GM18867 (cell line): ENCODE measurements at regions not wholly inside any gene's neighbourhood (a gene's known extent, or its start where the extent isn't known, plus 50 kb on each side); places are given as distances from the start of the nearest gene placed in this dataset.
"Not testable (repeated sequence)": the region's sequence is repeated elsewhere in the genome, so short reads cannot be mapped to it uniquely, and the experiment has no call there.

Experiments used
- ATAC-seq: cut with Tn5 transposase; IDR thresholded peaks from one replicate; pipeline ENCODE4 v1.9.1; 2021; ENCODE audit warnings: mild to moderate bottlenecking, moderate library complexity; ENCODE audit not compliant: unreplicated experiment

DNA sequence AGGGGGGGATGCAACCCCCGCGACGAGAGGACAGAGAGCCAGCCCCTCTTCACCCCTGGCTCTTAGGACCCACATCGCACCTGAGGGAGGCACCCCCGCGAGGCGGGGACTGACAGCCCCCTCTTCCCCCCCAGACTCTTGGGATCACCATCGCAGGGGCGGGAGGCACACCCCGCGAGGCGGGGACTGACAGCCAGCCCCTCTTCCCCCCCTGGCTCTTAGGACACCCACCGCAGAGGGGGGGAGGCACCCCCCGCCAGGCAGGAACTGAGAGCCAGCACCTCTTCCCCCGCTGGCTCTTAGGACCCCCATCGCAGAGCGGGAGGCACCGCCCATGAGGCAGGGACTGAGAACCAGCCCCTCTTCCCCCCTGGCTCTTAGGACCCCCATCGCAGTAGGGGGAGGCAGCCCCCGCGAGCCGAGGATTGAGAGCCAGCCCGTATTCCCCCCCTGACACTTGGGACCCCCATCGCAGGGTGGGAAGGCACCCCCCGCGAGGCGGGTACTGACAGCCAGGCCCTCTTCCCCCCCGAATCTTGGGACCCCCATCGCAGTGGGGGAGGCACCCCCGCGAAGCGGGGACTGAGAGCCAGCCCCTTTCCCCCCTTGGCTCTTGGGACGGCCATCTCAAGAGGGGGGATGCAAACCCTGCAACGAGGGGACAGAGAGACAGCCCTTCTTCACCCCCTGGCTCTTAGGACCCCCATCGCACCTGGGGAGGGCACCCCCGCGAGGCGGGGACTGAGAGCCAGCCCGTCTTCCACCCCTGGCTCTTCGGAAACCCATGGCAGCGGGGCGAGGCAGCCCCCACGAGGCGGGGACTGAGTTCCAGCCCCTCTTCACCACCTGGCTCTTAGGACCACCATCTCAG, 2425.1 kb upstream of the PCDH20 start:
- no peak for ATAC-seq

DNA sequence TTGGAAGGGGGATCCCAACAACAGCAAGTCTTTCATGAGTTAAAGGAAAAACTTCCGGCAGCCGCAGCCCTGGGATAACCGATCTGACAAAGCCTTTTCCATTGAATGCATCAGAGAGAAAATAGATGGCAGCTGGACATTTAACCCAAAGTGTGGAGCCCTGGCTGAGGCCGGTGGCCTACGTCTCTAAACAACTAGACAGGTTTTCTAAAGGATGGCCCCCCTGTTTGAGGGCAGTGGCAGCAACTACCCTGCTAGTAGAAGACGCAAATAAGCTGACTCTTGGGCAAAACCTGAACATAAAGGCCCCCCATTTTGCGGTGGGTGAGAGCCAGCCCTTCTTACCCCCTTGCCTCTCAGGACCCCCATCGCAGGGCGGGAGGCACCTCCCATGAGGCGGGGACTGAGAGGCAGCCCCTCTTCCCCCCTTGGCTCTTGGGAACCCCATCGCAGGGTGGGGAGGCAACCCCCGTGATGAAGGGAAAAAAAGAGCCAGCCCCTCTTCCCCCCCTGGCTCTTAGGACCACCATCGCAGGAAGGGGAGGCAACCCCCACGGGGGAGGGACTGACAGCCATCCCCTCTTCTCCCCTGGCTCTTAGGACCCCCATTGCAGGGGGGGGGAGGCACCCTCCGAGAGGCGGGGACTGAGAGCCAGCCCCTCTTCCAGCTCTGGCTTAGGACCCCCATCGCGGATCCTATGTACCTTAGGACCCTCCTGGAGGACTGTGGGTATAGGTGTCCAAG, 2422.9 kb upstream of the PCDH20 start:
- ATAC-seq: no peak

DNA sequence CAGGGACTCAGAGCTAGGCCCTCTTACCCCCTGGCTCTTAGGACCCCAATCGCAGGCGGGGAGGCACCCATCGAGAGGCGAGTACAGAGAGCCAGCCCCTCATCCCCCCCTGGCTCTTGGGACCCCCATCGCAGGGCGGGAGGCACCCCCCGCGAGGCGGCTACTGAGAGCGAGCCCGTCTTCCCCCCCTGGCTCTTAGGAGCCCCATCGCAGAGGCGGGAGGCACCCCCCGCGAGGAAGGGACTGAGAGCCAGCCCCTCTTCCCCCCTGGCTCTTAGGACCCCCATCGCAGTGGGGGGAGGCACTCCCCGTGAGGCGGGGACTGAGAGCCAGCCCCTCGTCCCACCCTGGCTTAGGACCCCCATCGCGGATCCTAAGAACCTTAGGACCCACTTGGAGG, 2422.1 kb upstream of the PCDH20 start:
- ATAC-seq: not testable (repeated sequence)

DNA sequence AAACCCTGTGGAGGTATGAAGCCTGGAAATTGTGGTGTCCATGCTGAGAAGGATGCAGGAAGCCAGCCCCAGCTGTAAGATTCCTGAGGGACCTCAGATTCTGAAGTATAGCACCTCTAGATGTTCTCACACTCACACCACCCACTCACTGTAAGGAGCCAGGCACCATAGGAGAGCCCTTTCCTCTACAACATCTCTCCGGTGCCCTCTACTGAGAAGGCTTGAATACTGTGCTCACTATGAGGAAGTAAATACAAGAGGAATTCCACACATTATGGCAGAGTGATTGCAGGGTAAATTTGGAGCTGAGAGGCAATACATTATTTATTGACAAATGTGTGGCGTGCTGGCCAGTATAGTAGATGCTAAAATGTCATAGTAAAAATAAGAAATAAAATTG, 2414.0 kb upstream of the PCDH20 start:
- not testable (repeated sequence) for ATAC-seq

DNA sequence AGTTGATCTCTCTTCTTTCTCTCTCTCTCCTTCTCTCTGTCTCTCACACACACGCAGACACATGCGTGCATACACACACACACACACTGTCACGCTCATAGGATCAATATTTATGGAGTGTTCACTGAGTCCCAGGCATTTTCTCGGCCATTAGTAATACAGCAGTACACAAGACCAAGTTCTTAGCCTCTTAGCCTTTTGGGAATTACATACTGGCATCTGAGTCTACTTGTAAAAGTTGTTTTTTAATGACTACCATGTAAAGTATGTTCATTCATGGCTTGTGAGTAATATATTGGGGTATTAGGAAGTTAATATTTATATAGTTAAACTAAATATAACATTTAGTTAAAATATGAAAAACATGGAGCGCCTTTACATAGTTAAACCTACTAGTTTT, 2406.1 kb upstream of the PCDH20 start:
- ATAC-seq: not testable (repeated sequence)

DNA sequence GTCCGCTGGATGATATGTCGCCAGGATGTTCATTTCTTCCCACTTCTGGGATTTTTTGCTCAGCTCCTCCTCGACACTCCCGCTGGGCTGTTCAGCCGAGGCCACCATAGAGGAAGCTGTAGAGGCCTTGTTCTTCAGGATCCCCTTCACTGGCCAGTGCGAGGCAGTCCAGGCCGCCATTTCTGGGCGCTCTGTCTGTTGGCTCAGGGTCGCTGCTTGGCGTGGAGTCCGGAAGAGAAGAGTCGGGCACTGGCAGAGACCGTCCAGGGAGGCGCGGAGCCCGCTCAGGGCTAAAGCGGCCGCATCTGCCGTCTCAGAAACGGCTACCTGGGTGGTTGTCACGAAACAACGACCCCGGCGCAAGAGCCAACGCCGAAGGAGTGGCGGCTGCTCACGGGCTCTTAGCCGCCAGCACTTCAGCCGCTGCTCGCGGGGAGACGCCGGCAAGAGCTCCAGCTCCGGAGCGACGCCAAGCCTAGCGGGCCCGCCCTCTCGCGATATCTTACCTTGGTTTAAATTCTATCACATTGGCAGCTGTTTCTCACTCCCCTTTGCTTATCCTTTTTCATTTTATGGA, 2395.9 kb upstream of the PCDH20 start:
- not testable (repeated sequence) for ATAC-seq

DNA sequence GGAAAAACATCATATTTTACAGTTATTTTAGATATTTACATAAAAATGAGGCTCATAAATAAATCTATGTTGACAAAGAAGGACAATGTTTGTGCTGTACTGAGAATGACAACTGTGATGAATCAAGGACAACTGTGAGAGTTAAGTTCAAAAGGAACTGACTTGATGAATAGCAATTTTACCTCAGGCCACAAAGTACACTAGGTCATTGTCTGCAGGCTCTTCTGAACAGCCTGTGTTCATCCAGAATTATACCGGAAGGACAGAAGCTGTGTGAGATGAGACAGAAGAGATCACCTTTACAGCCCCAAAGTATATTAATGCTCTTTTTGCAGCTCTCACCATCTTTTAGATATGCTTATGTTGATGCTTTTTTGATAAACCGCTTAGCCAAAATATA, 2375.5 kb upstream of the PCDH20 start:
- not testable (repeated sequence) for ATAC-seq

DNA sequence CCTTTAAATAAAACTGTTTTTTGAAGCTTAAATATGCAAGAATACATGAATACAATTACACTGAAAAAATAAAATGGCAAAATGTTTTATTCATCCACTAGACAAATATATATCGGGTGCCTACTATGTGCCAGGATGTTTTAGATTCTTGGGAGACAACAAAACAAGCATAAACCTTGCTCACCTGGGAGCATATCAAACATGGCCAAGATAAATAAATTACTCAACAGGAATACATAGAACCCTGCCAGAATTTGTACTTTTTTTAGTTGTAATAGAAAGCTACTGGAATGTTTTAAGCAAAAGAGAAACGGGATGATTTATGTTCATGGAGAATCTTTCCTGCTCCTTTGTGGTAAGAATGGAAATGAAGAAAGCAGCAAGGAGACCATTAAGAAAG, 2358.5 kb upstream of the PCDH20 start:
- no peak for ATAC-seq

DNA sequence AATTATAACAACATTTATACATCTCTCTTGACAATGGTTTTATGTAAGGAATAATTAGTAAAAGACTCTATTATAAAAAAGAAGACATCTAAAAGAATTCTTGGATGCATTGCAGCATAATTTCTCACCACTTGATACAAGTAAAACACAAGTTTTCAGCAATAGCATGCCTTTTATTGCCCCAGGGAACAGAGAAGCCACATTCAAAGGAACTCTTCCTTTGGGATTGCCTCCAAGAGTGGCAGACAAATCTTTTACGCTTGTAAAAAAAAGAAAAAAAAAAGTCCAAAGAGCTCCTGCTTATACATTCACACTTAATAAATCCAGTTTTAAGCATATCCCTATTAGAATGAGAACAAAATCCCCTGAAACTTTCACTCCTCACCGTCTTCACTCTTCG, 2357.8 kb upstream of the PCDH20 start:
- no peak for ATAC-seq

DNA sequence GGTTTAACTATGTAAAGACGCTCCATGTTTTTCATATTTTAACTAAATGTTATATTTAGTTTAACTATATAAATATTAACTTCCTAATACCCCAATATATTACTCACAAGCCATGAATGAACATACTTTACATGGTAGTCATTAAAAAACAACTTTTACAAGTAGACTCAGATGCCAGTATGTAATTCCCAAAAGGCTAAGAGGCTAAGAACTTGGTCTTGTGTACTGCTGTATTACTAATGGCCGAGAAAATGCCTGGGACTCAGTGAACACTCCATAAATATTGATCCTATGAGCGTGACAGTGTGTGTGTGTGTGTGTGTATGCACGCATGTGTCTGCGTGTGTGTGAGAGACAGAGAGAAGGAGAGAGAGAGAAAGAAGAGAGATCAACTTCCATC, 2342.0 kb upstream of the PCDH20 start:
- not testable (repeated sequence) for ATAC-seq

DNA sequence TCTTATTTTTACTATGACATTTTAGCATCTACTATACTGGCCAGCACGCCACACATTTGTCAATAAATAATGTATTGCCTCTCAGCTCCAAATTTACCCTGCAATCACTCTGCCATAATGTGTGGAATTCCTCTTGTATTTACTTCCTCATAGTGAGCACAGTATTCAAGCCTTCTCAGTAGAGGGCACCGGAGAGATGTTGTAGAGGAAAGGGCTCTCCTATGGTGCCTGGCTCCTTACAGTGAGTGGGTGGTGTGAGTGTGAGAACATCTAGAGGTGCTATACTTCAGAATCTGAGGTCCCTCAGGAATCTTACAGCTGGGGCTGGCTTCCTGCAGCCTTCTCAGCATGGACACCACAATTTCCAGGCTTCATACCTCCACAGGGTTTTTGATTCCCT, 2334.2 kb upstream of the PCDH20 start:
- not testable (repeated sequence) for ATAC-seq

DNA sequence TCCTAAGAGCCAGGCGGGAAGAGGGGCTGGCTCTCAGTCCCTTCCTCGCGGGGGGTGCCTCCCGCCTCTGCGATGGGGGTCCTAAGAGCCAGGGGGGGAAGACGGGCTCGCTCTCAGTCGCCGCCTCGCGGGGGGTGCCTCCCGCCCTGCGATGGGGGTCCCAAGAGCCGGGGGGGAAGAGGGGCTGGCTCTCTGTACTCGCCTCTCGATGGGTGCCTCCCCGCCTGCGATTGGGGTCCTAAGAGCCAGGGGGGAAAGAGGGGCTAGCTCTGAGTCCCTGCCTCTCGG, 2326.1 kb upstream of the PCDH20 start:
- ATAC-seq: not testable (repeated sequence)

DNA sequence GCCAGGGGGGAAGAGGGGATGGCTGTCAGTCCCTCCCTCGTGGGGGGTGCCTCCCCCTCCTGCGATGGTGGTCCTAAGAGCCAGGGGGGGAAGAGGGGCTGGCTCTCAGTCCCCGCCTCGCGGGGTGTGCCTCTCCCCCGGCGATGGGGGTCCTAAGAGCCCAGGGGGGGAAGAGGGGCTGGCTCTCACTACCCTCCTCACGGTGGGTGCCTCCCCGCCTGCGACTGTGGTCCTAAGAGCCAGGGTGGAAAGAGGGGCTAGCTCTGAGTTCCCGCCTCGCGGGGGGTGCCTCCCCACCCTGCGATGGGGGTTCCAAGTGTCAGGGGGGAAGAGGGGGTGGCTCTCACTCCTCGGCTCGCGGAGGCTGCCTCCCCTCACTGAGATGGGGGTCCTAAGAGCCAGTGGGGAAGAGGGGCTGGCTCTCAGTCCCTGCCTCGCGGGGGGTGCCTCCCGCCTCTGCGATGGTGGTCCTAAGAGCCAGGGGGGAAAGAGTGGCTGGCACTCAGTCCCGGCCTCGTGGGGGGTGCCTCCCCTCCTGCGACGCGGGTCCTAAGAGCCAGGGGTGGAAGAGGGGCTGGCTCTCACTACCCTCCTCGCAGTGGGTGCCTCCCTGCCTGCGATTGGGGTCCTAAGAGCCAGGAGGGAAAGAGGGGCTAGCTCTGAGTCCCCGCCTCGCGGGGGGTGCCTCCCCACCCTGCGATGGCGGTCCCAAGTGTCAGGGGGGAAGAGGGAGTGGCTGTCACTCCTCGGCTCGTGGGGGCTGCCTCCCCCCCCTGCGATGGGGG, 2325.6 kb upstream of the PCDH20 start:
- ATAC-seq: no peak

DNA sequence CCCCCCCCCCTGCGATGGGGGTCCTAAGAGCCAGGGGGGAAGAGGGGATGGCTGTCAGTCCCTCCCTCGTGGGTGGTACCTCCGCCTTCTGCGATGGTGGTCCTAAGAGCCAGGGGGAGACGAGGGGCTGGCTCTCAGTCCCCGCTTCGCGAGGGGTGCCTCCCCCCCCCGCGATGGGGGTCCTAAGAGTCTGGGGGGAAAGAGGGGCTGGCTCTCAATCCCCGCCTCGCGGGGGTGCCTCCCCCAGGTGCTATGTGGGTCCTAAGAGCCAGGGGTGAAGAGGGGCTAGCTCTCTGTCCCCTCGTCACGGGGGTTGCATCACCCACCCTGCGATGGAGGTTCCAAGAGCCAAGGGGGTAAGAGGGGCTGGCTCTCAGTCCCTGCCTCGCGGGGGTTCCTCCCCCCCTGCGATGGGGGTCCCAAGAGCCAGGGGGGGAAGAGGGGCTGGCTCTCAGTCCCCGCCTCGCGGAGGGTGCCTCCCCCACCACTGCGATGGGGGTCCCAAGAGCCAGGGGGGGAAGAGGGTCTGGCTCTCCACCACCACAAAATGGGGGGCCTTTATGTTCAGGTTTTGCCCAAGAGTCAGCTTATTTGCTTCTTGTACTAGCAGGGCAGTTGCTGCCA, 2323.6 kb upstream of the PCDH20 start:
- ATAC-seq: not testable (repeated sequence)

DNA sequence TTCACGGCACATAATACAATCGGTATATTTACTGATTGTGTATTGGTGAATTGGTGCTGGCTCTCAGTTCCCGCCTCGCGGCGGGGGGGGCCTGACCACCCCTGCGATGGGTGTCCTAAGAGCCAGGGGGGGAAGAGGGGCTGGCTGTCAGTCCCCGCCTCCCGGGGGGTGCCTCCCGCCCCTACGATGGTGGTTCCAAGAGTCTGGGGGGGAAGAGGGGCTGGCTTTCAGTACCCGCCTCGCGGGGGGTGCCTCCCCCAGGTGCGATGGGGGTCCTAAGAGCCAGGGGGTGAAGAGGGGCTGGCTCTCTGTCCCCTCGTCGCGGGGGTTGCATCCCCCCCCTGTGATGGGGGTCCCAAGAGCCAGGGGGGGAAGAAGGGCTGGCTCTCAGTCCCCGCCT, 2321.8 kb upstream of the PCDH20 start:
- ATAC-seq: no peak

DNA sequence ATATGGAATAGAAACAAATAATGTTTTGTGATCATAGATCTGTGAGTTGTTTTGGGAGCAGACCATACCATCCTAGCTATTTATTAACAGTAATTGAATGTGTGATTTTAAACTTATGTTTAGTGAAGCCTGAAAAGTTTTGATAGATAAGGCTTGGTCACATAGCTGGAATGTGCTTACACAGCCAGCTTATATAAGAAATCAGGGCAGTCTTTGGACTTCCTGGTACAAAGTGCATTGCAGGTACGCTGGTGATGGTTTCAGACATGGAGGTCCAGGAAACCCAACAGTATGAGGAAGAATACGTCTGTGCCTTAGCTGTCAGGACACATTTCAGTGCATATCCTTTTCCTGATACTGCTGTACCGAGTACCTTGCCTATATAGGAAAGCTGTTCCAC, 2316.2 kb upstream of the PCDH20 start:
- no peak for ATAC-seq

DNA sequence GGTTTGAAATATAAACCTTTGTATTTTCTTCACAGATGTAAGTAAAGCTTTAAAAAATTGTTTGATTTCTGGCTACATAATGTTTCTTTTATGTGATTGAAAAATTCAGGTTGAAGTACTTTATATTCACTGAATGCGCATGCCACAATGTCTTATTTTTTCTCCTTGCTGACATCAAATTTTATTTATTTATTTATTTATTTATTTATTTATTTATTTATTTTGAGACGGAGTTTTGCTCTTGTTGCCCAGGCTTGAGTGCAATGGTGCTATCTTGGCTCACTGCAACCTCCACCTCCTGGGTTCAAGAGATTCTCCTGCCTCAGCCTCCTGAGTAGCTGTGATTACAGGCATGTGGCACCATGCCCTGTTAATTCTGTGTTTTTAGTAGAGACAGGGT, 2296.5 kb upstream of the PCDH20 start:
- not testable (repeated sequence) for ATAC-seq

DNA sequence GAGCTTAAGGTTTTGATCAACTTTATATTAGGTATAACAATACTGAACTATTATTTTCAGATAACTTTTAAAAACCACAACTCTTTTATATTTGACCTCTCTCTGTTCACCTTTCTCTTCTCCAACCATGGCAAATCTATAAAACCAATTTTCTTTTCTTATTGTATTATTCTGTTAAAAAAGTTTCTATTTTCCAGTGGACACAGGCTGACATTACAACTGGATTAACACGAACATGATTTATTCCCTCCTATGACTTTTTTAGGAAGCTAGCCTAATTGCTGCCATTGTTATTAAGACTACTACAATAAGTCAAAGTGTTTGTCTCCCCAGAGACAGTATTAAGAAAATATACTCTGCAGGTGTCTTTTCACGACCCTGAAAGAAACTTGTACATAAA, 2291.1 kb upstream of the PCDH20 start:
- no peak for ATAC-seq

DNA sequence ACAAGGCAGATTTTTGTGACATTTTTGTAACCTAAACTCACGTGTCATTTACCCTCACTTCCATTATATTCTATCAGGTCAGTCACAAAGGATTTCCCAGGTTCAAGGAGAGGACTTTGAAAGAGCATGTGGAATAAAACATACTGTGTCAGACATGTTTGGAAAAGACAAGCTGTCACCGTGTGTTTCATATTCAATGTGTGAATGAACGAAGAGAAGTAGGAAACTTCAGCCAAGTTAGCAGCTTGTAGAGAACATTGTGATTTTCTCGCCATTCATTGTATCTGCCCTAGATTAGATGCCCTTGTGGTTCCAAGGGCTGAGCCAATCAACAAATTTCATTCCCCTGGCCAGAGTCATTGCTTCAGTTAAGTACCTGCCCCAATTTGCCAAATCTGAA, 2288.9 kb upstream of the PCDH20 start:
- no peak for ATAC-seq

DNA sequence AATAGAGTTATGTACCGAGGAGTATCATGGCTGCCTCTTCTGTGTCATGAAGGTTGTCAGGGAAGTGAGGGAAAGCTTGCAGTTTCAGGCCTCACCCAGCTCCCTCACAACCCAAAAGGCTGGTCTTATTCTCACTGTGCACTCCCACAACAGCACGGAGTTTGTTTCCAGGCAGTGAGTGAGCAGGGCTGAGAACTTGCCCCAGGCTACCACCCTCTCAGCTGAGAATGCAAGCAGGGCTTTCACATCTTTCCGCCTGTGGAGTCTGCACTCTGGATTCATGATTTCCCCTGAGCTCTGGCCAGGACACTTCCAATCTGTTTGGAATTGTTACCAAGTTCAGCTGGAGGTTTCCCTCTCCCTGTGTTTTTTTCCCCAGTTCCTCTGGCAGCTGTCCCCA, 2284.7 kb upstream of the PCDH20 start:
- ATAC-seq: no peak

DNA sequence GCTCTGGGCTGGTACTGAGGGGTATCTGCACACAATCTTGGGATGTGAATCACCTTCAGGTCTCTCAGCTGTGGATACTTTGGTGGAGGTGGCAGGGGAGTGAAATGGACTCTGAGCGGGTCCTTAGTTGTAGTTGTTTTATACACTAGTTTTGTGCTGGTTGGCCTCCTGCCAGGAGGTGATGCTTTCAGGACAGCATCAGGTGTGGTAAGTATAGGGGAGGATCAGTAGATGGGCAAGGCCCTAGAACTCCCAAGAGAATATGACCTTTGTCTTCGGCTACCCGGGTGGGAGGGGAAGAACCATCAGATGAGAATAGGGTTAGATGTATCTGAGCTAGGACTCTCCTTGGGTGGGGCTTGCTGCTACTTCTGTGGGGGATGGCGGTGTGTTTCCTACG, 2284.3 kb upstream of the PCDH20 start:
- no peak for ATAC-seq
